Panc1 (cell line): ENCODE measurements at regions not wholly inside any gene's neighbourhood (a gene's known extent, or its start where the extent isn't known, plus 50 kb on each side); places are given as distances from the start of the nearest gene placed in this dataset.

ENCODE experiments used
- CTCF ChIP-seq: fragments of 450-650 bp; IDR thresholded peaks from 2 replicates; pipeline ENCODE4 v1.5.1; 2017; ENCODE audit warnings: mild to moderate bottlenecking
- POLR2AphosphoS5 ChIP-seq: IDR thresholded peaks from 2 replicates; pipeline ENCODE4 v1.6.1; 2012; ENCODE audit warnings: mild to moderate bottlenecking, low read depth, low read length, moderate library complexity
- SIN3A ChIP-seq: IDR thresholded peaks from 2 replicates; pipeline ENCODE4 v1.6.1; 2012; ENCODE audit warnings: low read depth, mild to moderate bottlenecking, low read length, moderate library complexity, borderline replicate concordance; ENCODE audit not compliant: insufficient read depth
- TF ChIP-seq, protein P1 (sequence below), 2 experiments: IDR thresholded peaks; 2 replicates each; pipeline ENCODE4 v1.6.1; 2011 to 2012; ENCODE audit warnings: low read depth in 2 of 2, control low read depth in 1 of 2, low read length in 1 of 2, mild to moderate bottlenecking in 1 of 2, moderate library complexity in 1 of 2; ENCODE audit not compliant: insufficient read depth in 1 of 2

- TF ChIP-seq CTCF (no peak), SIN3A (no peak), POLR2AphosphoS5 (no peak)
- TF ChIP-seq, protein P1, sequence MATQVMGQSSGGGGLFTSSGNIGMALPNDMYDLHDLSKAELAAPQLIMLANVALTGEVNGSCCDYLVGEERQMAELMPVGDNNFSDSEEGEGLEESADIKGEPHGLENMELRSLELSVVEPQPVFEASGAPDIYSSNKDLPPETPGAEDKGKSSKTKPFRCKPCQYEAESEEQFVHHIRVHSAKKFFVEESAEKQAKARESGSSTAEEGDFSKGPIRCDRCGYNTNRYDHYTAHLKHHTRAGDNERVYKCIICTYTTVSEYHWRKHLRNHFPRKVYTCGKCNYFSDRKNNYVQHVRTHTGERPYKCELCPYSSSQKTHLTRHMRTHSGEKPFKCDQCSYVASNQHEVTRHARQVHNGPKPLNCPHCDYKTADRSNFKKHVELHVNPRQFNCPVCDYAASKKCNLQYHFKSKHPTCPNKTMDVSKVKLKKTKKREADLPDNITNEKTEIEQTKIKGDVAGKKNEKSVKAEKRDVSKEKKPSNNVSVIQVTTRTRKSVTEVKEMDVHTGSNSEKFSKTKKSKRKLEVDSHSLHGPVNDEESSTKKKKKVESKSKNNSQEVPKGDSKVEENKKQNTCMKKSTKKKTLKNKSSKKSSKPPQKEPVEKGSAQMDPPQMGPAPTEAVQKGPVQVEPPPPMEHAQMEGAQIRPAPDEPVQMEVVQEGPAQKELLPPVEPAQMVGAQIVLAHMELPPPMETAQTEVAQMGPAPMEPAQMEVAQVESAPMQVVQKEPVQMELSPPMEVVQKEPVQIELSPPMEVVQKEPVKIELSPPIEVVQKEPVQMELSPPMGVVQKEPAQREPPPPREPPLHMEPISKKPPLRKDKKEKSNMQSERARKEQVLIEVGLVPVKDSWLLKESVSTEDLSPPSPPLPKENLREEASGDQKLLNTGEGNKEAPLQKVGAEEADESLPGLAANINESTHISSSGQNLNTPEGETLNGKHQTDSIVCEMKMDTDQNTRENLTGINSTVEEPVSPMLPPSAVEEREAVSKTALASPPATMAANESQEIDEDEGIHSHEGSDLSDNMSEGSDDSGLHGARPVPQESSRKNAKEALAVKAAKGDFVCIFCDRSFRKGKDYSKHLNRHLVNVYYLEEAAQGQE (IDR thresholded peaks at IDR 0.05; ENCODE audit: insufficient read depth in 1 of 2, low read depth in 2 of 2, low read length in 1 of 2) = no peak
Observed at GRCh38 chr5:117953272-117953671, 1035.1 kb downstream of the DTWD2 start.
